ENCODE measurements at regions not wholly inside any gene's neighbourhood (a gene's known extent, or its start where the extent isn't known, plus 50 kb on each side); places are given as distances from the start of the nearest gene placed in this dataset.
"Not testable (repeated sequence)": the region's sequence is repeated elsewhere in the genome, so short reads cannot be mapped to it uniquely, and the experiment has no call there.

DNA sequence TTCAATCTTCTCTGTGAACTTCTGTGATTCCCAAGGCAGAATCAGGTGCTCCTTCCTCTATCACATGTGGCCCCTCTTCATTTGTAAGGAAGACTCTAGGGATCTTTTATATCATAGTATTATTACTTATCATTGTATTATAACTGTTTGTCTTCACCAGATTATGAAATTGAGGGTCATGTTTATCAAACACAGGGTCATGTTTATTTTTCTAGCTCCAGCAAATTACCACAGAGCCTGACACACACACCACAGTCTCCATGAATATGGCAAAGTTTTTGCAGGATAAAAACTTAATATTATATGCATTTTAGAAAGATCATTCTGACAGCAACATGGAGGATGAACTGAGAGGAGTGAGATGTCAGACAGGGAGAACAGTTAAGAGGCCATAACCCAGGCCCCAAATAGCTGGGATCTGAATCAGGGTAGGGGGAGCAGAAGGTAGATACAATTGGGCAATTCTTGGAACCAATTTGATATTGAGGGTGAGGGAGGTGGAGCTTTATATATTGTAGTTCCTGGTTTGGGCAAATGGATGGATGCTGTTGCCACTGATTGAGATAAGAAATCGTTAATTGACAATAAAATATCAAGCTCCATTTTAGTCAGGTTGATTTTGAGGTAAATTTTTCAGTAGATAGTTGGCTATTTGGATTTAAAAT lies 130.7 kb downstream of the DHRS2 start:
- intact Hi-C loops (cut with micrococcal nuclease) = no loop called here
- DNase-seq = no peak
- Histone ChIP-seq H3K4me1 (ENCODE audit: insufficient read depth, low read length) (no peaks in the 10 kb centered on the region), H3F3A (ENCODE audit: low read length, unreplicated experiment) (no peaks in the 10 kb centered on the region), H3K79me2 (ENCODE audit: low read length) (no peaks in the 10 kb centered on the region), H3K9ac (ENCODE audit: low read length) (no peak overlapping the region), H3K9me3 (ENCODE audit: low read length) (no peaks in the 10 kb centered on the region), H3K4me3 (ENCODE audit: low read length) (no peak overlapping the region), H2AFZ (ENCODE audit: low read length) (no peak overlapping the region), H3K4me2 (ENCODE audit: low read length) (no peak overlapping the region), H3K9me2 (replicated peaks; ENCODE audit: low read length) (no peaks in the 10 kb centered on the region), H3K27ac (ENCODE audit: low read length) (no peak overlapping the region), H3K36me3 (ENCODE audit: low read depth, low read length) (no peaks in the 10 kb centered on the region), H3K27me3 (ENCODE audit: low read length) (peaks cover 13% of the 10 kb centered on the region), H4K20me1 (ENCODE audit: low read length) (no peaks in the 10 kb centered on the region)
- TF ChIP-seq CTCF (conservative IDR thresholded peaks at IDR 0.05; ENCODE audit: low read depth, low read length) (no peak), EZH2phosphoT487 (IDR thresholded peaks at IDR 0.05; ENCODE audit: borderline replicate concordance, low read length) (no peak), EZH2 (IDR thresholded peaks at IDR 0.05; ENCODE audit: low read length, unreplicated experiment) (no peak)
- ChIA-PET POLR2A (ENCODE audit: unreplicated experiment) (no interaction called here), CTCF (no interaction called here)
- BruUV-seq (replicated peaks) = no TSS peak
- no peak for ATAC-seq

- CTCF ChIA-PET = not testable (repeated sequence)
Measured at GRCh38 chr14:23769221-23769728, 133.1 kb downstream of the DHRS2 start.

GRCh38 chr14:23773981-23774380 lies 137.8 kb downstream of the DHRS2 start:
- TF ChIP-seq EZH2 (IDR thresholded peaks at IDR 0.05; ENCODE audit: low read length, unreplicated experiment) = no peak
- TF ChIP-seq EZH2phosphoT487 (IDR thresholded peaks at IDR 0.05; ENCODE audit: borderline replicate concordance, low read length) = no peak
- no peak for TF ChIP-seq CTCF (conservative IDR thresholded peaks at IDR 0.05; ENCODE audit: low read depth, low read length)
- ChIA-PET POLR2A (ENCODE audit: unreplicated experiment) (no interaction called here), CTCF (no interaction called here)
- no peak overlapping the region for H3K27ac ChIP-seq (ENCODE audit: low read length)
- H3K4me1 ChIP-seq (ENCODE audit: insufficient read depth, low read length) = no peaks in the 10 kb centered on the region
- intact Hi-C loops (cut with micrococcal nuclease) = no loop called here
- DNase-seq (no peak), ATAC-seq (no peak)
- H3K27me3 ChIP-seq (ENCODE audit: low read length) = peaks cover 57% of the 10 kb centered on the region
- H3K9ac ChIP-seq (ENCODE audit: low read length) = no peak overlapping the region
- no peak overlapping the region for H2AFZ ChIP-seq (ENCODE audit: low read length)
- no TSS peak for BruUV-seq (replicated peaks)
- no peaks in the 10 kb centered on the region for H3K36me3 ChIP-seq (ENCODE audit: low read depth, low read length)
- no peaks in the 10 kb centered on the region for H3F3A ChIP-seq (ENCODE audit: low read length, unreplicated experiment)
- no peaks in the 10 kb centered on the region for H3K79me2 ChIP-seq (ENCODE audit: low read length)
- H3K9me2 ChIP-seq (replicated peaks; ENCODE audit: low read length) = no peaks in the 10 kb centered on the region
- no peak overlapping the region for H3K4me2 ChIP-seq (ENCODE audit: low read length)
- H3K9me3 ChIP-seq (ENCODE audit: low read length) = no peaks in the 10 kb centered on the region
- H4K20me1 ChIP-seq (ENCODE audit: low read length) = no peaks in the 10 kb centered on the region
- H3K4me3 ChIP-seq (ENCODE audit: low read length) = no peak overlapping the region

More at GRCh38 chr14:23769221-23769728, 133.1 kb downstream of the DHRS2 start:
- H3K4me3 ChIP-seq (ENCODE audit: low read length); H3K36me3 ChIP-seq (ENCODE audit: low read depth, low read length); ATAC-seq; H3K27ac ChIP-seq (ENCODE audit: low read length); BruUV-seq (replicated peaks); H3K9me2 ChIP-seq (replicated peaks; ENCODE audit: low read length); H4K20me1 ChIP-seq (ENCODE audit: low read length); intact Hi-C loops (cut with micrococcal nuclease); H2AFZ ChIP-seq (ENCODE audit: low read length); H3K4me2 ChIP-seq (ENCODE audit: low read length); H3K79me2 ChIP-seq (ENCODE audit: low read length); POLR2A ChIA-PET (ENCODE audit: unreplicated experiment); H3K9ac ChIP-seq (ENCODE audit: low read length); H3K4me1 ChIP-seq (ENCODE audit: insufficient read depth, low read length); H3K9me3 ChIP-seq (ENCODE audit: low read length); H3F3A ChIP-seq (ENCODE audit: low read length, unreplicated experiment): not testable (repeated sequence)
- H3K27me3 ChIP-seq (ENCODE audit: low read length) = peaks cover 28% of the 10 kb centered on the region
- peak; percentile 8 for DNase-seq

Data from PC-3 (cell line).